A673 (cell line): ENCODE measurements at regions not wholly inside any gene's neighbourhood (a gene's known extent, or its start where the extent isn't known, plus 50 kb on each side); places are given as distances from the start of the nearest gene placed in this dataset.

Experiments used
- CTCF ChIP-seq: fragments of 300-800, 200-600 bp; sonication (generic); conservative IDR thresholded peaks from 2 replicates; pipeline ENCODE4 v1.5.1; 2017; ENCODE audit warnings: low read depth, mild to moderate bottlenecking, antibody characterized with exemption, low read length, moderate library complexity, mixed read lengths
- EZH2 ChIP-seq: fragments of 200-600 bp; sonication (generic); IDR thresholded peaks from 2 replicates; pipeline ENCODE4 v1.6.1; 2017; ENCODE audit warnings: borderline replicate concordance, low read depth, mild to moderate bottlenecking, mixed read lengths, antibody characterized with exemption, low read length; ENCODE audit not compliant: poor library complexity, severe bottlenecking

DNA sequence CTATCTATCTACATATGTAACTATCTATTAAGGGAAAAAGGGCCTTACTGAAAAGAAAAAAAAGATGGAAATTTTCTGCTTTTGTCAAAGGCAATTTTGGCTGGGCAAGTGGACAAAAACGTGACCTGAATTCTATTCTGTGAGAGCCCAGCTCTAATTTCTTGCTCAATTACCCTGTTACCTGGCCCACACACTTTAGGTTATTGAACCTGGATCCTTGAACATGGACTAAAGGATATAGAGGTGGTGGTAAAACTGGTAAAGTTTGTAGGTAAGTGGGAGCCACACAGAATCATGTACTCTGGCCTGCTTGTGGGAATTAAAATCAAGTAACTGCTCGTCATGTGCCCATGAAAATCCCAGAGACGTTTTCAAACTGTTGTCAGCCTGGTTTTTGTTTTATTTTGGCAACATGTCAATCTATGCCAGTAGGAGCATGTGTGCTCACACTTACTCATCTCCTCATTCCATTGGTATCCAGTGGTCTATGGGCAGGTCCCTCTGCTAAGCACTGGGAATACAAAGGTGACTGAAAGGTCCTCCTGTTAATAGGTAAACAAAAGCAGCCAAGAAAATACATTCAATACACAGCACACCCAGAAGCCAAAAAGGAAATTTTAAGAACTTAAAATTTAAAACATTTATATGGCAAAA is 113.7 kb upstream of the WARS2 start:
- TF ChIP-seq EZH2 (no peak), CTCF (no peak)
